Activated naive CD8-positive, alpha-beta T cell treated with anti-CD3 and anti-CD28 coated beads, Interleukin-2, amount 50 U/mL, for 16 hours (primary cell): ENCODE measurements at regions not wholly inside any gene's neighbourhood (a gene's known extent, or its start where the extent isn't known, plus 50 kb on each side); places are given as distances from the start of the nearest gene placed in this dataset.

Source experiments
- DNase-seq: peaks from one replicate; pipeline ENCODE4 v3.0.0-alpha.2; 2020; ENCODE audit warnings: low read depth, low spot score

GRCh38 chr20:1790386-1790785 lies 104.8 kb upstream of the SIRPA start:
- no peak for DNase-seq

- no peak for DNase-seq
Measured at GRCh38 chr20:1788044-1788443, 107.2 kb upstream of the SIRPA start.

- no peak for DNase-seq
Measured at GRCh38 chr20:1786486-1786885, 108.7 kb upstream of the SIRPA start.

GRCh38 chr20:1784586-1784985 lies 110.6 kb upstream of the SIRPA start:
- no peak for DNase-seq

- no peak for DNase-seq
Measured at GRCh38 chr20:1783245-1783644, 112.0 kb upstream of the SIRPA start.

GRCh38 chr20:1782181-1782580 lies 113.0 kb upstream of the SIRPA start:
- DNase-seq = no peak

- no peak for DNase-seq
Measured at GRCh38 chr20:1779567-1779966, 115.6 kb upstream of the SIRPA start.

- DNase-seq = no peak
Measured at GRCh38 chr20:1778338-1778737, 116.9 kb upstream of the SIRPA start.

- DNase-seq = no peak
Measured at GRCh38 chr20:1777476-1777820, 117.8 kb upstream of the SIRPA start.

- peak; percentile 73 for DNase-seq
Measured at GRCh38 chr20:1776681-1777475, 118.3 kb upstream of the SIRPA start.

GRCh38 chr20:1775117-1775516 lies 117.5 kb upstream of the SIRPG start:
- DNase-seq = no peak

- no peak for DNase-seq
Measured at GRCh38 chr20:1774479-1774878, 116.9 kb upstream of the SIRPG start.

GRCh38 chr20:1773816-1774215 lies 116.2 kb upstream of the SIRPG start:
- no peak for DNase-seq

- DNase-seq = no peak
Measured at GRCh38 chr20:1769491-1769890, 111.9 kb upstream of the SIRPG start.

GRCh38 chr20:1766731-1767130 lies 109.2 kb upstream of the SIRPG start:
- DNase-seq = no peak

GRCh38 chr20:1764136-1765033 lies 106.8 kb upstream of the SIRPG start:
- peak; percentile 25 for DNase-seq

- no peak for DNase-seq
Measured at GRCh38 chr20:1761598-1761997, 104.0 kb upstream of the SIRPG start.

GRCh38 chr20:1761116-1761515 lies 103.5 kb upstream of the SIRPG start:
- DNase-seq = no peak

- DNase-seq = no peak
Measured at GRCh38 chr20:1758765-1759164, 101.2 kb upstream of the SIRPG start.

- no peak for DNase-seq
Measured at GRCh38 chr20:1757606-1758512, 100.3 kb upstream of the SIRPG start.

- no peak for DNase-seq
Measured at GRCh38 chr20:1757072-1757471, 99.5 kb upstream of the SIRPG start.

GRCh38 chr20:1754749-1755148 lies 97.2 kb upstream of the SIRPG start:
- DNase-seq = no peak
